WTC11 (cell line): ENCODE measurements at regions not wholly inside any gene's neighbourhood (a gene's known extent, or its start where the extent isn't known, plus 50 kb on each side); places are given as distances from the start of the nearest gene placed in this dataset.

Experiments used
- ATF2 ChIP-seq: sonication (generic); formaldehyde crosslinking; IDR thresholded peaks from 2 replicates; pipeline ENCODE4 v1.8.1; 2022; ENCODE audit warnings: low read depth, missing genetic modification reagents, borderline replicate concordance
- ERG ChIP-seq: fragments of 250-450 bp; sonication (Bioruptor Pico); IDR thresholded peaks from 2 replicates; pipeline ENCODE4 v1.8.0; 2021; ENCODE audit warnings: mild to moderate bottlenecking
- JAZF1 ChIP-seq: fragments of 250-450 bp; sonication (Bioruptor Pico); IDR thresholded peaks from 2 replicates; pipeline ENCODE4 v1.9.0; 2021; ENCODE audit warnings: moderate library complexity, mild to moderate bottlenecking, inconsistent platforms
- JUN ChIP-seq: sonication (generic); formaldehyde crosslinking; IDR thresholded peaks from 2 replicates; pipeline ENCODE4 v1.8.0; 2023; ENCODE audit warnings: mild to moderate bottlenecking, missing genetic modification reagents
- MAX ChIP-seq: sonication (generic); formaldehyde crosslinking; IDR thresholded peaks from 2 replicates; pipeline ENCODE4 v1.8.0; 2022; ENCODE audit warnings: mild to moderate bottlenecking, missing genetic modification reagents
- MYBL2 ChIP-seq: sonication (generic); formaldehyde crosslinking; IDR thresholded peaks from 2 replicates; pipeline ENCODE4 v1.8.1; 2023; ENCODE audit warnings: mild to moderate bottlenecking, moderate library complexity, missing genetic modification reagents
- NFE2L1 ChIP-seq: sonication (generic); formaldehyde crosslinking; IDR thresholded peaks from 2 replicates; pipeline ENCODE4 v1.8.1; 2023; ENCODE audit warnings: missing genetic modification reagents
- NR1H2 ChIP-seq: sonication (generic); formaldehyde crosslinking; IDR thresholded peaks from 2 replicates; pipeline ENCODE4 v1.9.0; 2021; ENCODE audit warnings: mild to moderate bottlenecking, moderate library complexity, missing genetic modification reagents
- PRRX2 ChIP-seq: fragments of 250-450 bp; sonication (Bioruptor Pico); IDR thresholded peaks from 2 replicates; pipeline ENCODE4 v1.8.0; 2021; ENCODE audit warnings: mild to moderate bottlenecking
- RELA ChIP-seq: sonication (generic); formaldehyde crosslinking; IDR thresholded peaks from 2 replicates; pipeline ENCODE4 v1.8.1; 2022; ENCODE audit warnings: missing genetic modification reagents, mild to moderate bottlenecking, borderline replicate concordance
- SP1 ChIP-seq: sonication (generic); formaldehyde crosslinking; conservative IDR thresholded peaks from 2 replicates; pipeline ENCODE4 v1.8.1; 2022; ENCODE audit warnings: missing genetic modification reagents
- TCF7 ChIP-seq: sonication (generic); formaldehyde crosslinking; IDR thresholded peaks from 2 replicates; pipeline ENCODE4 v1.8.0; 2022; ENCODE audit warnings: mild to moderate bottlenecking, low read depth, missing genetic modification reagents, moderate library complexity
- TP53 ChIP-seq: sonication (generic); formaldehyde crosslinking; IDR thresholded peaks from 2 replicates; pipeline ENCODE4 v1.8.1; 2023; ENCODE audit warnings: mild to moderate bottlenecking, missing genetic modification reagents
- ZNF232 ChIP-seq: sonication (generic); formaldehyde crosslinking; IDR thresholded peaks from 2 replicates; pipeline ENCODE4 v1.8.0; 2022; ENCODE audit warnings: mild to moderate bottlenecking, missing genetic modification reagents
- ZNF317 ChIP-seq: sonication (generic); formaldehyde crosslinking; IDR thresholded peaks from 2 replicates; pipeline ENCODE4 v1.8.1; 2023; ENCODE audit warnings: low read depth, mild to moderate bottlenecking, moderate library complexity, missing genetic modification reagents, borderline replicate concordance
- ZNF671 ChIP-seq: fragments of 250-450 bp; sonication (Bioruptor Pico); IDR thresholded peaks from 2 replicates; pipeline ENCODE4 v1.8.0; 2021; ENCODE audit warnings: mild to moderate bottlenecking
- TF ChIP-seq, protein P1 (sequence below): fragments of 250-450 bp; sonication (Bioruptor Pico); IDR thresholded peaks from 2 replicates; pipeline ENCODE4 v1.9.0; 2021; ENCODE audit warnings: mild to moderate bottlenecking, borderline replicate concordance
- TF ChIP-seq, protein P2 (sequence below): sonication (generic); formaldehyde crosslinking; IDR thresholded peaks from 2 replicates; pipeline ENCODE4 v1.8.0; 2022; ENCODE audit warnings: mild to moderate bottlenecking, missing genetic modification reagents
- TF ChIP-seq, protein P3 (sequence below): fragments of 250-450 bp; sonication (Bioruptor Pico); IDR thresholded peaks from 2 replicates; pipeline ENCODE4 v2.1.2; 2022; ENCODE audit warnings: mild to moderate bottlenecking, moderate library complexity
- TF ChIP-seq, protein P4 (sequence below): sonication (generic); formaldehyde crosslinking; IDR thresholded peaks from 2 replicates; pipeline ENCODE4 v1.8.0; 2023; ENCODE audit warnings: missing genetic modification reagents, mild to moderate bottlenecking, borderline replicate concordance
- TF ChIP-seq, protein P5 (sequence below): sonication (generic); formaldehyde crosslinking; conservative IDR thresholded peaks from 2 replicates; pipeline ENCODE4 v1.8.1; 2023; ENCODE audit warnings: mild to moderate bottlenecking, low read depth, missing genetic modification reagents, moderate library complexity

DNA sequence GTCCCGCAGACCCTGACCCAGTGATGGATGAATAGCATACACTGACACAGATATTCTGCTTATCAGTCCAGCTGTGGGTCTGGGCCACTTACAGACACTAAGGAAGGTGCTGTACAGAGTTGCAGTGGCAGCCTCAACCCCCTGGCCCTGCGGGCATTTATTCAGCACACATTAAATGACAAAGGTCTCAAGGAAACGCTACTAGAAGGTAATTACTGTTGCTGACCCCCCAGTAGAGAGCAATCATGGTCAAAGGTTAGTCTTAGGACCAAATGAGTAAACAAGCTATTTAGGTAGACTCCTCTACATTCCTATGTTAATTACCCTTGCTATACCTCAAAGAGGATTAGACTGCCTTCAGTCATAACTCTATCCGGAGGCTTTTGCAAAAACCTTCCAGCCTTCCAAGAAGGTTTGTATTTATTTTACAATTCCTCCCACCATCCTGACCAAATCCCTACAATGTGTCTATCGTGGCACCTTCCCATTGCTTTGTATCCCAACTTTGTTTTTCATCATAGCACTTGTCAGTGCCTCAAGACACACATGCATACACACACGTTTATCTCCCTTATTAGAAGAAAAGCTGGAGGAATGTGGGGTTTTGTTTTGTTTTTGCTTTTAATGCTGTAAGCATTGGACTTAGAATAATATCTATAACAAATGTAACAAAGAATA lies 227.9 kb downstream of the PYDC2 start (continued):
- TF ChIP-seq TP53 (CRISPR knock-in tag) (no peak), ERG (no peak), MYBL2 (no peak), NFE2L1 (no peak), ZNF671 (no peak), JUN (CRISPR knock-in tag) (no peak), ZNF317 (CRISPR knock-in tag) (no peak), RELA (no peak), NR1H2 (no peak), ATF2 (CRISPR knock-in tag) (no peak), MAX (CRISPR knock-in tag) (no peak), TCF7 (CRISPR knock-in tag) (no peak), JAZF1 (CRISPR knock-in tag) (0 out of 2 replicates have a peak, but pooled peaks have one; percentile 7), ZNF232 (CRISPR knock-in tag) (no peak), PRRX2 (CRISPR knock-in tag) (no peak), SP1 (peak; percentile 56)
- TF ChIP-seq, protein P1, sequence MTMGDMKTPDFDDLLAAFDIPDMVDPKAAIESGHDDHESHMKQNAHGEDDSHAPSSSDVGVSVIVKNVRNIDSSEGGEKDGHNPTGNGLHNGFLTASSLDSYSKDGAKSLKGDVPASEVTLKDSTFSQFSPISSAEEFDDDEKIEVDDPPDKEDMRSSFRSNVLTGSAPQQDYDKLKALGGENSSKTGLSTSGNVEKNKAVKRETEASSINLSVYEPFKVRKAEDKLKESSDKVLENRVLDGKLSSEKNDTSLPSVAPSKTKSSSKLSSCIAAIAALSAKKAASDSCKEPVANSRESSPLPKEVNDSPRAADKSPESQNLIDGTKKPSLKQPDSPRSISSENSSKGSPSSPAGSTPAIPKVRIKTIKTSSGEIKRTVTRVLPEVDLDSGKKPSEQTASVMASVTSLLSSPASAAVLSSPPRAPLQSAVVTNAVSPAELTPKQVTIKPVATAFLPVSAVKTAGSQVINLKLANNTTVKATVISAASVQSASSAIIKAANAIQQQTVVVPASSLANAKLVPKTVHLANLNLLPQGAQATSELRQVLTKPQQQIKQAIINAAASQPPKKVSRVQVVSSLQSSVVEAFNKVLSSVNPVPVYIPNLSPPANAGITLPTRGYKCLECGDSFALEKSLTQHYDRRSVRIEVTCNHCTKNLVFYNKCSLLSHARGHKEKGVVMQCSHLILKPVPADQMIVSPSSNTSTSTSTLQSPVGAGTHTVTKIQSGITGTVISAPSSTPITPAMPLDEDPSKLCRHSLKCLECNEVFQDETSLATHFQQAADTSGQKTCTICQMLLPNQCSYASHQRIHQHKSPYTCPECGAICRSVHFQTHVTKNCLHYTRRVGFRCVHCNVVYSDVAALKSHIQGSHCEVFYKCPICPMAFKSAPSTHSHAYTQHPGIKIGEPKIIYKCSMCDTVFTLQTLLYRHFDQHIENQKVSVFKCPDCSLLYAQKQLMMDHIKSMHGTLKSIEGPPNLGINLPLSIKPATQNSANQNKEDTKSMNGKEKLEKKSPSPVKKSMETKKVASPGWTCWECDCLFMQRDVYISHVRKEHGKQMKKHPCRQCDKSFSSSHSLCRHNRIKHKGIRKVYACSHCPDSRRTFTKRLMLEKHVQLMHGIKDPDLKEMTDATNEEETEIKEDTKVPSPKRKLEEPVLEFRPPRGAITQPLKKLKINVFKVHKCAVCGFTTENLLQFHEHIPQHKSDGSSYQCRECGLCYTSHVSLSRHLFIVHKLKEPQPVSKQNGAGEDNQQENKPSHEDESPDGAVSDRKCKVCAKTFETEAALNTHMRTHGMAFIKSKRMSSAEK (CRISPR knock-in tag), result no peak
- TF ChIP-seq, protein P2, sequence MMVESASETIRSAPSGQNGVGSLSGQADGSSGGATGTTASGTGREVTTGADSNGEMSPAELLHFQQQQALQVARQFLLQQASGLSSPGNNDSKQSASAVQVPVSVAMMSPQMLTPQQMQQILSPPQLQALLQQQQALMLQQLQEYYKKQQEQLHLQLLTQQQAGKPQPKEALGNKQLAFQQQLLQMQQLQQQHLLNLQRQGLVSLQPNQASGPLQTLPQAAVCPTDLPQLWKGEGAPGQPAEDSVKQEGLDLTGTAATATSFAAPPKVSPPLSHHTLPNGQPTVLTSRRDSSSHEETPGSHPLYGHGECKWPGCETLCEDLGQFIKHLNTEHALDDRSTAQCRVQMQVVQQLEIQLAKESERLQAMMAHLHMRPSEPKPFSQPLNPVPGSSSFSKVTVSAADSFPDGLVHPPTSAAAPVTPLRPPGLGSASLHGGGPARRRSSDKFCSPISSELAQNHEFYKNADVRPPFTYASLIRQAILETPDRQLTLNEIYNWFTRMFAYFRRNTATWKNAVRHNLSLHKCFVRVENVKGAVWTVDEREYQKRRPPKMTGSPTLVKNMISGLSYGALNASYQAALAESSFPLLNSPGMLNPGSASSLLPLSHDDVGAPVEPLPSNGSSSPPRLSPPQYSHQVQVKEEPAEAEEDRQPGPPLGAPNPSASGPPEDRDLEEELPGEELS, result peak; percentile 95; the same call in 1 of the 2 replicates
- TF ChIP-seq, protein P3, sequence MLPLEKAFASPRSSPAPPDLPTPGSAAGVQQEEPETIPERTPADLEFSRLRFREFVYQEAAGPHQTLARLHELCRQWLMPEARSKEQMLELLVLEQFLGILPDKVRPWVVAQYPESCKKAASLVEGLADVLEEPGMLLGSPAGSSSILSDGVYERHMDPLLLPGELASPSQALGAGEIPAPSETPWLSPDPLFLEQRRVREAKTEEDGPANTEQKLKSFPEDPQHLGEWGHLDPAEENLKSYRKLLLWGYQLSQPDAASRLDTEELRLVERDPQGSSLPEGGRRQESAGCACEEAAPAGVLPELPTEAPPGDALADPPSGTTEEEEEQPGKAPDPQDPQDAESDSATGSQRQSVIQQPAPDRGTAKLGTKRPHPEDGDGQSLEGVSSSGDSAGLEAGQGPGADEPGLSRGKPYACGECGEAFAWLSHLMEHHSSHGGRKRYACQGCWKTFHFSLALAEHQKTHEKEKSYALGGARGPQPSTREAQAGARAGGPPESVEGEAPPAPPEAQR (CRISPR knock-in tag), result no peak
- TF ChIP-seq, protein P4, sequence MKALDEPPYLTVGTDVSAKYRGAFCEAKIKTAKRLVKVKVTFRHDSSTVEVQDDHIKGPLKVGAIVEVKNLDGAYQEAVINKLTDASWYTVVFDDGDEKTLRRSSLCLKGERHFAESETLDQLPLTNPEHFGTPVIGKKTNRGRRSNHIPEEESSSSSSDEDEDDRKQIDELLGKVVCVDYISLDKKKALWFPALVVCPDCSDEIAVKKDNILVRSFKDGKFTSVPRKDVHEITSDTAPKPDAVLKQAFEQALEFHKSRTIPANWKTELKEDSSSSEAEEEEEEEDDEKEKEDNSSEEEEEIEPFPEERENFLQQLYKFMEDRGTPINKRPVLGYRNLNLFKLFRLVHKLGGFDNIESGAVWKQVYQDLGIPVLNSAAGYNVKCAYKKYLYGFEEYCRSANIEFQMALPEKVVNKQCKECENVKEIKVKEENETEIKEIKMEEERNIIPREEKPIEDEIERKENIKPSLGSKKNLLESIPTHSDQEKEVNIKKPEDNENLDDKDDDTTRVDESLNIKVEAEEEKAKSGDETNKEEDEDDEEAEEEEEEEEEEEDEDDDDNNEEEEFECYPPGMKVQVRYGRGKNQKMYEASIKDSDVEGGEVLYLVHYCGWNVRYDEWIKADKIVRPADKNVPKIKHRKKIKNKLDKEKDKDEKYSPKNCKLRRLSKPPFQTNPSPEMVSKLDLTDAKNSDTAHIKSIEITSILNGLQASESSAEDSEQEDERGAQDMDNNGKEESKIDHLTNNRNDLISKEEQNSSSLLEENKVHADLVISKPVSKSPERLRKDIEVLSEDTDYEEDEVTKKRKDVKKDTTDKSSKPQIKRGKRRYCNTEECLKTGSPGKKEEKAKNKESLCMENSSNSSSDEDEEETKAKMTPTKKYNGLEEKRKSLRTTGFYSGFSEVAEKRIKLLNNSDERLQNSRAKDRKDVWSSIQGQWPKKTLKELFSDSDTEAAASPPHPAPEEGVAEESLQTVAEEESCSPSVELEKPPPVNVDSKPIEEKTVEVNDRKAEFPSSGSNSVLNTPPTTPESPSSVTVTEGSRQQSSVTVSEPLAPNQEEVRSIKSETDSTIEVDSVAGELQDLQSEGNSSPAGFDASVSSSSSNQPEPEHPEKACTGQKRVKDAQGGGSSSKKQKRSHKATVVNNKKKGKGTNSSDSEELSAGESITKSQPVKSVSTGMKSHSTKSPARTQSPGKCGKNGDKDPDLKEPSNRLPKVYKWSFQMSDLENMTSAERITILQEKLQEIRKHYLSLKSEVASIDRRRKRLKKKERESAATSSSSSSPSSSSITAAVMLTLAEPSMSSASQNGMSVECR (CRISPR knock-in tag), result no peak
- TF ChIP-seq, protein P5, sequence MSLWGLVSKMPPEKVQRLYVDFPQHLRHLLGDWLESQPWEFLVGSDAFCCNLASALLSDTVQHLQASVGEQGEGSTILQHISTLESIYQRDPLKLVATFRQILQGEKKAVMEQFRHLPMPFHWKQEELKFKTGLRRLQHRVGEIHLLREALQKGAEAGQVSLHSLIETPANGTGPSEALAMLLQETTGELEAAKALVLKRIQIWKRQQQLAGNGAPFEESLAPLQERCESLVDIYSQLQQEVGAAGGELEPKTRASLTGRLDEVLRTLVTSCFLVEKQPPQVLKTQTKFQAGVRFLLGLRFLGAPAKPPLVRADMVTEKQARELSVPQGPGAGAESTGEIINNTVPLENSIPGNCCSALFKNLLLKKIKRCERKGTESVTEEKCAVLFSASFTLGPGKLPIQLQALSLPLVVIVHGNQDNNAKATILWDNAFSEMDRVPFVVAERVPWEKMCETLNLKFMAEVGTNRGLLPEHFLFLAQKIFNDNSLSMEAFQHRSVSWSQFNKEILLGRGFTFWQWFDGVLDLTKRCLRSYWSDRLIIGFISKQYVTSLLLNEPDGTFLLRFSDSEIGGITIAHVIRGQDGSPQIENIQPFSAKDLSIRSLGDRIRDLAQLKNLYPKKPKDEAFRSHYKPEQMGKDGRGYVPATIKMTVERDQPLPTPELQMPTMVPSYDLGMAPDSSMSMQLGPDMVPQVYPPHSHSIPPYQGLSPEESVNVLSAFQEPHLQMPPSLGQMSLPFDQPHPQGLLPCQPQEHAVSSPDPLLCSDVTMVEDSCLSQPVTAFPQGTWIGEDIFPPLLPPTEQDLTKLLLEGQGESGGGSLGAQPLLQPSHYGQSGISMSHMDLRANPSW (CRISPR knock-in tag), result no peak
